Bronchial epithelial cell (primary cell): ENCODE measurements at regions not wholly inside any gene's neighbourhood (a gene's known extent, or its start where the extent isn't known, plus 50 kb on each side); places are given as distances from the start of the nearest gene placed in this dataset.

Experiments
- DNase-seq: peaks from one replicate; pipeline ENCODE4 v3.0.0-alpha.2; 2010; ENCODE audit warnings: low read depth
- FAIRE-seq: peaks from 2 replicates; lab custom pipeline; 2011; peaks lifted over from hg19 to GRCh38; lab: Jason Lieb, UNC
- H3K27me3 ChIP-seq: 2 replicates; pipeline ENCODE4 v1.5.1; 2011; ENCODE audit warnings: low read length; ENCODE audit not compliant: control insufficient read depth, insufficient read depth
- H3K36me3 ChIP-seq: 2 replicates; pipeline ENCODE4 v1.5.1; 2011; ENCODE audit warnings: low read length; ENCODE audit not compliant: control insufficient read depth, insufficient read depth
- H3K4me3 ChIP-seq: 2 replicates; pipeline ENCODE4 v1.5.1; 2011; ENCODE audit warnings: mild to moderate bottlenecking, low read depth, low read length, control low read depth
- TF ChIP-seq, protein P1 (sequence below): IDR thresholded peaks from 2 replicates; pipeline ENCODE4 v1.5.1; 2011; ENCODE audit warnings: mild to moderate bottlenecking, moderate library complexity, low read length, control low read depth, inconsistent platforms; ENCODE audit not compliant: insufficient read depth, severe bottlenecking

- no peaks in the 10 kb centered on the region for H3K36me3 ChIP-seq
- TF ChIP-seq, protein P1, sequence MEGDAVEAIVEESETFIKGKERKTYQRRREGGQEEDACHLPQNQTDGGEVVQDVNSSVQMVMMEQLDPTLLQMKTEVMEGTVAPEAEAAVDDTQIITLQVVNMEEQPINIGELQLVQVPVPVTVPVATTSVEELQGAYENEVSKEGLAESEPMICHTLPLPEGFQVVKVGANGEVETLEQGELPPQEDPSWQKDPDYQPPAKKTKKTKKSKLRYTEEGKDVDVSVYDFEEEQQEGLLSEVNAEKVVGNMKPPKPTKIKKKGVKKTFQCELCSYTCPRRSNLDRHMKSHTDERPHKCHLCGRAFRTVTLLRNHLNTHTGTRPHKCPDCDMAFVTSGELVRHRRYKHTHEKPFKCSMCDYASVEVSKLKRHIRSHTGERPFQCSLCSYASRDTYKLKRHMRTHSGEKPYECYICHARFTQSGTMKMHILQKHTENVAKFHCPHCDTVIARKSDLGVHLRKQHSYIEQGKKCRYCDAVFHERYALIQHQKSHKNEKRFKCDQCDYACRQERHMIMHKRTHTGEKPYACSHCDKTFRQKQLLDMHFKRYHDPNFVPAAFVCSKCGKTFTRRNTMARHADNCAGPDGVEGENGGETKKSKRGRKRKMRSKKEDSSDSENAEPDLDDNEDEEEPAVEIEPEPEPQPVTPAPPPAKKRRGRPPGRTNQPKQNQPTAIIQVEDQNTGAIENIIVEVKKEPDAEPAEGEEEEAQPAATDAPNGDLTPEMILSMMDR, result no peak
- no peak overlapping the region for H3K4me3 ChIP-seq
- DNase-seq (no peak), FAIRE-seq (no peak)
- no peaks in the 10 kb centered on the region for H3K27me3 ChIP-seq
These were observed 255.3 kb downstream of the BCL11A start for GRCh38 chr2:60298006-60298696.

DNA sequence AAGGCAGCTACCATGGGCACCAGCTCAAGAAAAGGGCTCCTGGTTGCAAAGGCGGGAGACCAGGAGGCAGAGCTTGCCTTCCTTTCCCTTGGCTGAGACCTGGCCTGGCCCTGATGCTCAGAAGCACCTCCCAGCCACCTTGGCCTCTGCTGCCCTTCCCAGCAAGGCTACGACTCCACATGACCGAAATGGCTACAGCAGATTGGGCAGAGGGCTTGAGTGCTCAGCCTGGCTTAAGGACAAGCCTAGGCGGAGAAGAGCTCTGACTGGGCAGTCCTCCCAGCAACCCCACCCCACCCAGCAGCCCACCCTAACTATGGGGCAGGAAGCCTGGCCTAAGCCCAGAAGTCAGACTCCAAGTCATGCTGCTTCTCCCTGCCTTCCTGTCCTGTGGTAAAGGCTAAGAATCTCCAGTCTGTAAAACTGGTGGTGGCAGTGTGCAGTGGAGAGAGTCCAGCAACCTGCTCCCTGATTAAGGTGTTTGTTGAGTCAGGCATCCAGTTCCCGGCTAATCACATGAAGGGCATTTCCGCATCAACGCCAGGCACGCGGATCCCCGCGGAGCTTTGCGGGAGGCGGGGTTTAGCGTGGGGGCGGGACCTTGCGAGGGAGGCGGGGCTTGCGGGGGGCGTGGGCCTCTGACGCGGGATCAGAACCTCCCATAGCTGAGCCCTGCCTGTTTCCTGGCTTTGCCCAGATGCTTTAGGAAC, 256.0 kb downstream of the BCL11A start:
- Histone ChIP-seq H3K36me3 (no peaks in the 10 kb centered on the region), H3K4me3 (no peak overlapping the region), H3K27me3 (no peaks in the 10 kb centered on the region)
- TF ChIP-seq, protein P1, result no peak
- no peak for FAIRE-seq
- DNase-seq, result no peak

DNA sequence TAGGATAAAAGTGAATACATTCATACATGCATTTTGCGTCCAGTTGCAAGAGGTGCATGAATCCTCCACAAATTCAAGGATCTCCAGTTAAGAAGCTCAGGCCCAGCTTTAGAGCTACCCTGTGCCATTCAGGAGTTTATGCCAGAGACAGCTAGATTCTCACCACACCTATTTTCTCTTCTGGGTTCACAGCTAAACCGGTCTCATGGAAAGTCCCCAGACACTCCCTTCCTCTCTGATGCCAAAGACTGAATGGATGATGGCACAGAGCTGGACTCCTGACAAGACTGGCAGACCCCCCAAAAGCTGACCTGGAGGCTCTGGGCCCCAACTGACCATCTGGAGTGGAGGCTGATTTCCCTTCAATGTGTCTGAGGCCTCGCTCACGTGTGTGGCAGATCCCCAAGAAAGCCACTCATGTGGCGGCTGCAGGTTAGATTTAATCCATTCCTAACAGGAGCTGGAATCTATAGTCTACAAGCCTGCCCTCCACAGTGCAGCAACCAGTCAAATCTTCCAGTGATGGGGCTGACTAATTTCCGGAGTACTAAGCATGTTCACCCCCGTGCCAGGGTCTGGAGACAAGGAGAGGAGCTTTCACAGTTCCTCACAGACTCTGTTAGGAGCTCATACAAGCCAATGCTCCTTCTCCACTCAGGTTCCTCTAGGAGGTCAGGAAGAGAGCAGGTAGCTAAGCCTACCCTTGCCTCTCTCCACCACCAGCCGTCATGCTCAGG, 257.1 kb downstream of the BCL11A start:
- no peaks in the 10 kb centered on the region for H3K27me3 ChIP-seq
- DNase-seq, result no peak
- FAIRE-seq, result no peak
- TF ChIP-seq, protein P1, result no peak
- H3K36me3 ChIP-seq, result no peaks in the 10 kb centered on the region
- H3K4me3 ChIP-seq, result no peak overlapping the region

GRCh38 chr2:60295636-60295962, 257.9 kb downstream of the BCL11A start:
- DNase-seq, result no peak
- Histone ChIP-seq H3K27me3 (no peaks in the 10 kb centered on the region), H3K36me3 (no peaks in the 10 kb centered on the region), H3K4me3 (no peak overlapping the region)
- TF ChIP-seq, protein P1, result no peak
- FAIRE-seq, result no peak

- FAIRE-seq (no peak), DNase-seq (no peak)
- H3K36me3 ChIP-seq, result no peaks in the 10 kb centered on the region
- no peak overlapping the region for H3K4me3 ChIP-seq
- H3K27me3 ChIP-seq, result no peaks in the 10 kb centered on the region
- TF ChIP-seq, protein P1, result no peak
These were observed 258.4 kb downstream of the BCL11A start for GRCh38 chr2:60294901-60295635.
